ENCODE measurements at regions not wholly inside any gene's neighbourhood (a gene's known extent, or its start where the extent isn't known, plus 50 kb on each side); places are given as distances from the start of the nearest gene placed in this dataset.

DNA sequence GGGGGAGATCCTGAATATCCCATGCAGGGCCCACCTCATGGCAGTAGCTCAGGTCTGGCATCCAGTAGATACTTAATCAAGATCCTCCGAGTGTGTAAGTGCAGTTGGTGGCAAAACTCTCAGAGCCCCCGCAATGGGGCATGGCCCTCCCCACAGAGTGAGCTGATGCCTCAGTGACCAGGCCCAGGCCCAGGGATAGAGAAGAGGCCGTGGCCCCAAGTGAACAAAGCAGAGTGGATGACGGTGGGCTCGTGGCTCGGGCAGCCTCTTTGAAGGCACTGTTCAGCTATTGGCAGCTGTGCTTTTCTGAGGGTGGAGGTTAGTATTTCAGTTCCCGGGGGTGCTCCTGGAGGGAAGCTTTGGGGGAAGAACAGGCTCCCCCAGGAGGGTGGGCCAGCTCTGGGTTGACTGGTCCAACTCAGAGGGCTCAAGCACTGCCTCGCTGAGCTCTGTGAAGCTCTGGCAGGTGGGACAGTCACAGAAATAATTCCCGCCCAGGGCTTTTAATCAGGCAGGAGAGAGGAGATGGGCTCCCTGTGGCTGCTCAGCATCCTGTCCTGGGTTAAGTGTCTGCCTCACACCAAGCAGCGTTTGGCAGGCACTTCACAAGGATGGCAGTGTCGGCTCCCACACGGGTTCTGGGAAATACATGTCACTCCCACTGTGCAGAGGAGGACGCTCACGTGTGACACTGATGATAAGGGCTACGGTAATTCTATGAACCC is 583.6 kb downstream of the TCERG1L start:
- ATAC-seq, result no peak
- TF ChIP-seq, protein P1, sequence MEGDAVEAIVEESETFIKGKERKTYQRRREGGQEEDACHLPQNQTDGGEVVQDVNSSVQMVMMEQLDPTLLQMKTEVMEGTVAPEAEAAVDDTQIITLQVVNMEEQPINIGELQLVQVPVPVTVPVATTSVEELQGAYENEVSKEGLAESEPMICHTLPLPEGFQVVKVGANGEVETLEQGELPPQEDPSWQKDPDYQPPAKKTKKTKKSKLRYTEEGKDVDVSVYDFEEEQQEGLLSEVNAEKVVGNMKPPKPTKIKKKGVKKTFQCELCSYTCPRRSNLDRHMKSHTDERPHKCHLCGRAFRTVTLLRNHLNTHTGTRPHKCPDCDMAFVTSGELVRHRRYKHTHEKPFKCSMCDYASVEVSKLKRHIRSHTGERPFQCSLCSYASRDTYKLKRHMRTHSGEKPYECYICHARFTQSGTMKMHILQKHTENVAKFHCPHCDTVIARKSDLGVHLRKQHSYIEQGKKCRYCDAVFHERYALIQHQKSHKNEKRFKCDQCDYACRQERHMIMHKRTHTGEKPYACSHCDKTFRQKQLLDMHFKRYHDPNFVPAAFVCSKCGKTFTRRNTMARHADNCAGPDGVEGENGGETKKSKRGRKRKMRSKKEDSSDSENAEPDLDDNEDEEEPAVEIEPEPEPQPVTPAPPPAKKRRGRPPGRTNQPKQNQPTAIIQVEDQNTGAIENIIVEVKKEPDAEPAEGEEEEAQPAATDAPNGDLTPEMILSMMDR (IDR thresholded peaks at IDR 0.05), result no peak
- Histone ChIP-seq H3K36me3 (ENCODE audit: low read depth) (no peaks in the 10 kb centered on the region), H3K9me3 (no peaks in the 10 kb centered on the region), H3K4me3 (no peak overlapping the region), H3K4me1 (ENCODE audit: low read depth) (no peaks in the 10 kb centered on the region)
- no peak for DNase-seq
- intact Hi-C loops (cut with DNase I, micrococcal nuclease), result no loop called here

DNA sequence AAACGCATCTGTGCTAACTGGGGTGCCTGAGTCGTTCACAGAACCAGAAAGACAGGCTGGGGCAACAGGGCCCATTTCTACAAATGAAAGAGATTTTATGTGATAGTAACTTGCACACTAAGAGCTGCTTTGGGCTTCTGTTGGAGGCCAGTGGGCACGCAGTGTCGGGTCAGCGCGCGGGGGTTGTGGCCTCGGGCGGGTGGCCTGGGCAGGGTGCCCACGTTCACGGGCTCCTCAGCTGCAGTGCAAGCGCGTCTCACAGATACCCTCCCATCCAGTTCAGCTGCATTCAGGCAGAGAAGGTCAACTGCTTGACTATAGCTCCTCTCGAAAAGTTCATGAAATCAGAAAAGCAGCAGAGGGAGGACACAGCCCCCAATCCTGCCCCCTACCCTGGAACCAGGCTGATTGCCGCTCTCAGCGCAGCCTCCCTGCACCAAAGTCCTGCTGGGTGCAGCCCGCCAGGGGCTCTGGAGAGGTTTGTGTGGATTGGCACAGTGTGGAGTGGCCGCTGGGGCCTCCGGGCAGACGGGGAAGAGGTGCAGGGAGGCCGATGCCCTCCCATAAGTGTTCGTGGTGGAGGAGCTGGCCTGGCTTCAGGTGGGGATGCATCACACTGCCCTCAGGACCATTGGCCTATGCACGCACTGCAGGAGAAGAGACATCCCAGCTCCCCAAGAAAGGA is 582.8 kb downstream of the TCERG1L start:
- Histone ChIP-seq H3K4me3 (no peak overlapping the region), H3K36me3 (ENCODE audit: low read depth) (no peaks in the 10 kb centered on the region), H3K9me3 (no peaks in the 10 kb centered on the region), H3K4me1 (ENCODE audit: low read depth) (no peaks in the 10 kb centered on the region)
- ATAC-seq, result no peak
- DNase-seq, result no peak
- intact Hi-C loops (cut with DNase I, micrococcal nuclease), result no loop called here
- TF ChIP-seq, protein P1 (IDR thresholded peaks at IDR 0.05), result no peak

DNA sequence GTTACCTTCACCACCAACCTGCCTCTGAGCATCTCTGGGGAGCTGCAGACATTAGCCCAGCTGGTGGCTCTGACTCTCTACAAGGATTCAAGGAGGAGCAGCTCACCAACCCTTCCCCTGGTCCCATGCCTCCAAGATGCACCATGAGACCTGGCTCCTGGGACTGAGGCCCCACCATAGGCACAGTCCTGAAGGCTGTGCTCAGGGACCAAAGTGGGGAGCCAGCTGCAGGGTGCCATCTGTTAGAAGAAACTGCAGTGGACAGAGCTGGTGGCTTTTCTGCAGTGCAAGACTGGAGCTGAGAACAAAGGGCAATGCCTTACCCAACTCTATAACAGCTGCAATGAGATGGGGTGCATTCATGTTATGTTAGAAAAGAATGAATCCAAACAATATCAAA is 581.6 kb downstream of the TCERG1L start:
- Histone ChIP-seq H3K4me3 (no peak overlapping the region), H3K36me3 (ENCODE audit: low read depth) (no peaks in the 10 kb centered on the region), H3K4me1 (ENCODE audit: low read depth) (no peaks in the 10 kb centered on the region), H3K9me3 (no peaks in the 10 kb centered on the region)
- TF ChIP-seq, protein P1 (IDR thresholded peaks at IDR 0.05), result no peak
- no peak for DNase-seq
- intact Hi-C loops (cut with DNase I, micrococcal nuclease), result no loop called here
- ATAC-seq, result no peak

DNA sequence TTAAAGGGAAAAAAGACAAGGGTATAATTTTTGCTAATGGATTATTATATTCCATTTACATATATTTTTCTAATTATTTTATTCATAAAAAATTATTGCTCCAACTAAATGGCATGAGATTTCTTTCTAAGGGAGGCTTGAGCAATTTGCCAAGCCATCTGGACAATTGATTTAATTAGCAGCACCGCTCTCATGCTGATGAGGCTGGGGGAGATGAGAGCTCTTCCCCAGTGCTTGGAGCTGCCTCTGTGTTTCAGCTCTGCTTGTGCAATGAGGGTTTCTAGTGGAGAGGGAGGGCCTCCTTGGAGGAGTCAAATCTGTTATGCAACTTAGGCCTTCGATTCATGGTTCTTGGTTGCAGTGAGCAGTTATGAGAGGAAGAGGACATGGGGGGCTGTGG is 574.3 kb downstream of the TCERG1L start:
- ATAC-seq (no peak), DNase-seq (no peak)
- Histone ChIP-seq H3K9me3 (peaks cover 2% of the 10 kb centered on the region), H3K4me3 (no peak overlapping the region), H3K4me1 (ENCODE audit: low read depth) (no peaks in the 10 kb centered on the region), H3K36me3 (ENCODE audit: low read depth) (no peaks in the 10 kb centered on the region)
- TF ChIP-seq, protein P1 (IDR thresholded peaks at IDR 0.05), result no peak
- intact Hi-C loops (cut with DNase I, micrococcal nuclease), result no loop called here

DNA sequence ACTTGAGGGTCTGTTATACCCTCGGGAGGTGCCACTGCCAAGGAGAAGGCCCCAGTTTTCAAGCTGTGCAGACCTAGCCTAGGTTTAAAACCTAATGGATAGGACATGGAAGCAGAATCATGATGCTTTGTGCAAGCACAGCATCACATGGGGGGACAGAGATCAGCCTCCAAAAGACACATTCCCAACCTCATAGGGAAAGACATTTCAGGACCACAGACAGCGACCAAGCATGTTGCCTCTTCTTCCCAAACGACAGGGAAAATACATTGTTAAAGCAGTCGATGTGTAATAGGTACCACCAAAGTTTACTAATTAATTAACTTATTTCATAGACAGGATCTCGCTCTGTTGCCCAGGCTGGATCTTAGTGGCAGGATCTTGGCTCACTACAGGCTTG is 573.9 kb downstream of the TCERG1L start:
- ATAC-seq (no peak), DNase-seq (no peak)
- intact Hi-C loops (cut with DNase I, micrococcal nuclease), result no loop called here
- Histone ChIP-seq H3K36me3 (ENCODE audit: low read depth) (no peaks in the 10 kb centered on the region), H3K4me3 (no peak overlapping the region), H3K4me1 (ENCODE audit: low read depth) (no peaks in the 10 kb centered on the region), H3K9me3 (peaks cover 2% of the 10 kb centered on the region)
- TF ChIP-seq, protein P1 (IDR thresholded peaks at IDR 0.05), result no peak
